WTC11 (cell line): ENCODE measurements at regions not wholly inside any gene's neighbourhood (a gene's known extent, or its start where the extent isn't known, plus 50 kb on each side); places are given as distances from the start of the nearest gene placed in this dataset.
A peak's percentile ranks its signal among the peaks of the same experiment; 100 is the strongest.

Source experiments
- ATAC-seq: fragments of 200-7000 bp; cut with Tn5 transposase; 2 replicates; pipeline ENCODE4 v1.10.0; 2021; ENCODE audit warnings: mild to moderate bottlenecking, moderate library complexity
- CTCF ChIA-PET: fragments of 300-600 bp; sonication (Branson Sonifier 250); formaldehyde crosslinking; loops from one replicate; lab custom pipeline; 2021; ENCODE audit warnings: antibody characterized with exemption; lab: Charles Lee
- POLR2A ChIA-PET: fragments of 350-600 bp; sonication (Branson Sonifier 250); formaldehyde crosslinking; loops from one replicate; lab custom pipeline; 2021; ENCODE audit warnings: antibody characterized with exemption; lab: Charles Lee
- DNase-seq: peaks from one replicate; pipeline ENCODE4 v3.0.0; 2021; ENCODE audit warnings: low spot score
- H3K27ac Mint-ChIP-seq: 2 replicates; pipeline ENCODE4 v1.8.0; 2021; ENCODE audit warnings: mixed read lengths
- H3K27me3 Mint-ChIP-seq: 2 replicates; pipeline ENCODE4 v1.8.0; 2021; ENCODE audit warnings: low read depth, mild to moderate bottlenecking, moderate library complexity, mixed read lengths
- H3K36me3 Mint-ChIP-seq: 2 replicates; pipeline ENCODE4 v1.8.0; 2021; ENCODE audit warnings: mixed read lengths
- H3K4me1 Mint-ChIP-seq: 2 replicates; pipeline ENCODE4 v1.8.0; 2022; ENCODE audit warnings: mixed read lengths
- H3K4me3 Mint-ChIP-seq: 2 replicates; pipeline ENCODE4 v1.8.0; 2021; ENCODE audit warnings: mild to moderate bottlenecking, moderate library complexity, mixed read lengths
- H3K9me3 Mint-ChIP-seq: 2 replicates; pipeline ENCODE4 v1.8.0; 2021; ENCODE audit warnings: mixed read lengths
- ARID4B ChIP-seq: sonication (generic); formaldehyde crosslinking; IDR thresholded peaks from 2 replicates; pipeline ENCODE4 v1.8.0; 2023; ENCODE audit warnings: missing genetic modification reagents, mild to moderate bottlenecking, borderline replicate concordance
- ATF6 ChIP-seq: sonication (generic); formaldehyde crosslinking; IDR thresholded peaks from 2 replicates; pipeline ENCODE4 v1.8.1; 2023; ENCODE audit warnings: mild to moderate bottlenecking, missing genetic modification reagents
- E2F4 ChIP-seq: sonication (generic); formaldehyde crosslinking; IDR thresholded peaks from 2 replicates; pipeline ENCODE4 v1.8.1; 2022; ENCODE audit warnings: low read depth, mild to moderate bottlenecking, moderate library complexity, missing genetic modification reagents, borderline replicate concordance
- FOXP1 ChIP-seq: sonication (generic); formaldehyde crosslinking; IDR thresholded peaks from 2 replicates; pipeline ENCODE4 v1.8.0; 2022; ENCODE audit warnings: missing genetic modification reagents, mild to moderate bottlenecking, moderate library complexity, borderline replicate concordance
- GRHL2 ChIP-seq: fragments of 250-450 bp; sonication (Bioruptor Pico); IDR thresholded peaks from 2 replicates; pipeline ENCODE4 v1.8.0; 2022; ENCODE audit warnings: mild to moderate bottlenecking, moderate library complexity; ENCODE audit not compliant: insufficient replicate concordance, severe bottlenecking
- GTF2I ChIP-seq: fragments of 250-450 bp; sonication (Bioruptor Pico); conservative IDR thresholded peaks from 2 replicates; pipeline ENCODE4 v1.4.0; 2021; ENCODE audit warnings: mild to moderate bottlenecking
- HMGA2 ChIP-seq: fragments of 250-450 bp; sonication (Bioruptor Pico); IDR thresholded peaks from 2 replicates; pipeline ENCODE4 v1.4.0; 2021; ENCODE audit warnings: mild to moderate bottlenecking, moderate library complexity
- MYBL2 ChIP-seq: sonication (generic); formaldehyde crosslinking; IDR thresholded peaks from 2 replicates; pipeline ENCODE4 v1.8.1; 2023; ENCODE audit warnings: mild to moderate bottlenecking, moderate library complexity, missing genetic modification reagents
- SMAD4 ChIP-seq: sonication (generic); formaldehyde crosslinking; IDR thresholded peaks from 2 replicates; pipeline ENCODE4 v1.8.0; 2022; ENCODE audit warnings: mild to moderate bottlenecking, missing genetic modification reagents
- STAT6 ChIP-seq: sonication (generic); formaldehyde crosslinking; conservative IDR thresholded peaks from 2 replicates; pipeline ENCODE4 v1.8.1; 2023; ENCODE audit warnings: mild to moderate bottlenecking, low read depth, missing genetic modification reagents, moderate library complexity
- TP53 ChIP-seq: sonication (generic); formaldehyde crosslinking; IDR thresholded peaks from 2 replicates; pipeline ENCODE4 v1.8.1; 2023; ENCODE audit warnings: mild to moderate bottlenecking, missing genetic modification reagents
- ZBTB21 ChIP-seq: sonication (generic); formaldehyde crosslinking; IDR thresholded peaks from 2 replicates; pipeline ENCODE4 v1.8.1; 2023; ENCODE audit warnings: mild to moderate bottlenecking, missing genetic modification reagents, borderline replicate concordance
- ZSCAN18 ChIP-seq: fragments of 250-450 bp; sonication (Bioruptor Pico); IDR thresholded peaks from 2 replicates; pipeline ENCODE4 v2.1.2; 2022; ENCODE audit warnings: mild to moderate bottlenecking, moderate library complexity
- TF ChIP-seq, protein P1 (sequence below): sonication (generic); formaldehyde crosslinking; conservative IDR thresholded peaks from 2 replicates; pipeline ENCODE4 v1.8.1; 2022; ENCODE audit warnings: mild to moderate bottlenecking, missing genetic modification reagents
- TF ChIP-seq, protein P2 (sequence below): sonication (generic); formaldehyde crosslinking; IDR thresholded peaks from 2 replicates; pipeline ENCODE4 v1.8.0; 2022; ENCODE audit warnings: missing genetic modification reagents
- TF ChIP-seq, protein P3 (sequence below): fragments of 250-450 bp; sonication (Bioruptor Pico); IDR thresholded peaks from 2 replicates; pipeline ENCODE4 v1.9.0; 2021; ENCODE audit warnings: mild to moderate bottlenecking

- TF ChIP-seq ZSCAN18 (CRISPR knock-in tag) (no peak), E2F4 (CRISPR knock-in tag) (no peak)
Observed at GRCh38 chr4:178198691-178199090, 756.5 kb upstream of the AGA start (continued).

DNA sequence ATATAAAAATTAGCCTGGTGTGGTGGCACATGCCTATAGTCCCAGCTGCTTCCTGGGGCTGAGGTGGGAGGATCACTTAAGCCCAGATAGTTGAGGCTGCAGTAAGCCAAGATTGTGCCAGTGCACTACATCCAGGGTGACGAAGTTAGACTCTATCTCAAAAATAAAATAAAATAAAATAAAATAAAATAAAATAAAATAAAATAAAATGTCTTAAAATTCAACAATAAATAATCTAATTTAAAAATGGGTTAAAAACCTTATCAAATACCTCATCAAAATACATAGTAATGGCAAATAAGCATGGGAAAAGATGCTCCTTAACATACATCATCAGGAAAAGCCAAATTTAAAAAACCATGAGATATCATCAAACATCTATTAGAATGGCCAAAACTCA is 760.2 kb upstream of the AGA start:
- CTCF ChIA-PET: no interaction called here
- DNase-seq (no peak), ATAC-seq (no peak)
- POLR2A ChIA-PET: no interaction called here
- Mint-ChIP-seq H3K4me1 (no peaks in the 10 kb centered on the region), H3K9me3 (peaks cover 55% of the 10 kb centered on the region), H3K4me3 (no peak overlapping the region), H3K36me3 (peaks cover 36% of the 10 kb centered on the region), H3K27me3 (no peaks in the 10 kb centered on the region; the same call in 1 of the 2 replicates), H3K27ac (no peak overlapping the region)
- TF ChIP-seq HMGA2 (peak; percentile 94), GTF2I (CRISPR knock-in tag) (no peak)
- TF ChIP-seq, protein P1, sequence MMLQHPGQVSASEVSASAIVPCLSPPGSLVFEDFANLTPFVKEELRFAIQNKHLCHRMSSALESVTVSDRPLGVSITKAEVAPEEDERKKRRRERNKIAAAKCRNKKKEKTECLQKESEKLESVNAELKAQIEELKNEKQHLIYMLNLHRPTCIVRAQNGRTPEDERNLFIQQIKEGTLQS (CRISPR knock-in tag): no peak

DNA sequence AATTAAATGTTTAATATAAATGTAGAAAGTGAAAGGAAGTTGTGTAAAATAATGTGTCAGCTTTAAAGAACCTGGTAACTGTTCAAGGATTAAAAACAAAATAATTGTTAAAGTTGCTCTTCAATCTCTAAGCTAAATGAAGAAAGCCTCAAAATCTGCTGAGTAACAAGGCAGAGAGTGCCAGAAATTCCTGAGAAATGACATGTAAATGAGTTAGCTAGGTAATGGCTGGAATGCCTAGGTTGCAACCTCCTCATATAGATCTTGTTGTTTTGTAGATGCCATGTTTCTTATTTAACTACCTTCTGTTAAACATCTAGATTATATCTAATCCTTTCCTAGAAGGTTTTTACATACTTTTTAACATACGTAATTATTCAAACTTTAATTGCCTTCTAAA is 763.6 kb upstream of the AGA start:
- ChIA-PET POLR2A (no interaction called here), CTCF (no interaction called here)
- ATAC-seq (no peak), DNase-seq (no peak)
- no peaks in the 10 kb centered on the region for H3K4me1 Mint-ChIP-seq
- no peak overlapping the region for H3K27ac Mint-ChIP-seq
- peaks cover 50% of the 10 kb centered on the region for H3K9me3 Mint-ChIP-seq
- peaks cover 36% of the 10 kb centered on the region for H3K36me3 Mint-ChIP-seq
- H3K4me3 Mint-ChIP-seq: no peak overlapping the region
- H3K27me3 Mint-ChIP-seq: peaks cover 4% of the 10 kb centered on the region
- TF ChIP-seq TP53 (CRISPR knock-in tag) (no peak), STAT6 (CRISPR knock-in tag) (no peak), ATF6 (no peak), ZBTB21 (CRISPR knock-in tag) (no peak), ARID4B (CRISPR knock-in tag) (no peak), SMAD4 (CRISPR knock-in tag) (no peak), GRHL2 (CRISPR knock-in tag) (no peak), FOXP1 (CRISPR knock-in tag) (no peak), MYBL2 (CRISPR knock-in tag) (no peak)
- TF ChIP-seq, protein P2, sequence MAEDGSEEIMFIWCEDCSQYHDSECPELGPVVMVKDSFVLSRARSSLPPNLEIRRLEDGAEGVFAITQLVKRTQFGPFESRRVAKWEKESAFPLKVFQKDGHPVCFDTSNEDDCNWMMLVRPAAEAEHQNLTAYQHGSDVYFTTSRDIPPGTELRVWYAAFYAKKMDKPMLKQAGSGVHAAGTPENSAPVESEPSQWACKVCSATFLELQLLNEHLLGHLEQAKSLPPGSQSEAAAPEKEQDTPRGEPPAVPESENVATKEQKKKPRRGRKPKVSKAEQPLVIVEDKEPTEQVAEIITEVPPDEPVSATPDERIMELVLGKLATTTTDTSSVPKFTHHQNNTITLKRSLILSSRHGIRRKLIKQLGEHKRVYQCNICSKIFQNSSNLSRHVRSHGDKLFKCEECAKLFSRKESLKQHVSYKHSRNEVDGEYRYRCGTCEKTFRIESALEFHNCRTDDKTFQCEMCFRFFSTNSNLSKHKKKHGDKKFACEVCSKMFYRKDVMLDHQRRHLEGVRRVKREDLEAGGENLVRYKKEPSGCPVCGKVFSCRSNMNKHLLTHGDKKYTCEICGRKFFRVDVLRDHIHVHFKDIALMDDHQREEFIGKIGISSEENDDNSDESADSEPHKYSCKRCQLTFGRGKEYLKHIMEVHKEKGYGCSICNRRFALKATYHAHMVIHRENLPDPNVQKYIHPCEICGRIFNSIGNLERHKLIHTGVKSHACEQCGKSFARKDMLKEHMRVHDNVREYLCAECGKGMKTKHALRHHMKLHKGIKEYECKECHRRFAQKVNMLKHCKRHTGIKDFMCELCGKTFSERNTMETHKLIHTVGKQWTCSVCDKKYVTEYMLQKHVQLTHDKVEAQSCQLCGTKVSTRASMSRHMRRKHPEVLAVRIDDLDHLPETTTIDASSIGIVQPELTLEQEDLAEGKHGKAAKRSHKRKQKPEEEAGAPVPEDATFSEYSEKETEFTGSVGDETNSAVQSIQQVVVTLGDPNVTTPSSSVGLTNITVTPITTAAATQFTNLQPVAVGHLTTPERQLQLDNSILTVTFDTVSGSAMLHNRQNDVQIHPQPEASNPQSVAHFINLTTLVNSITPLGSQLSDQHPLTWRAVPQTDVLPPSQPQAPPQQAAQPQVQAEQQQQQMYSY: no peak
- TF ChIP-seq, protein P3, sequence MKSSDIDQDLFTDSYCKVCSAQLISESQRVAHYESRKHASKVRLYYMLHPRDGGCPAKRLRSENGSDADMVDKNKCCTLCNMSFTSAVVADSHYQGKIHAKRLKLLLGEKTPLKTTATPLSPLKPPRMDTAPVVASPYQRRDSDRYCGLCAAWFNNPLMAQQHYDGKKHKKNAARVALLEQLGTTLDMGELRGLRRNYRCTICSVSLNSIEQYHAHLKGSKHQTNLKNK: no peak
